ENCODE measurements at regions not wholly inside any gene's neighbourhood (a gene's known extent, or its start where the extent isn't known, plus 50 kb on each side); places are given as distances from the start of the nearest gene placed in this dataset.

DNA sequence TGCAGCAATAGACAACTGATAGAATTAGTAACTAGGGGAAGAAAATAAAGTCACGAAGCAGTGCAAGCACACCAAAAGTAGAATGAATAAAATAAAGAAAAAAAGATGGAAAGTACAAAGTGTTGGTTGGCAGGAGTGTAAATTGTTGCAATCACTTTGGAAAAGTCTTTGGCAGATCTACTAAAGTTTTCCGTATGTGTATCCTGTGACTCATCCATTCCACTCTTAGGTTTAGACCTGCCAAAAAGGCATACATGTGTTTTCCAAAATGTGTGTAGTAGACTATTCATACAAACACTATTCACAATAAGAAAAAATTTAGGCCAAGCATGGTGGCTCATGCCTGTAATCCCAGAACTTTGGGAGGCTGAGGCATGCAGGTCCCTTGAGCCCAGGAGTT, 282.1 kb upstream of the FSIP2 start:
- TF ChIP-seq POLR2AphosphoS5 (IDR thresholded peaks at IDR 0.05; ENCODE audit: insufficient read depth in 1 of 2, low read depth in 1 of 2) (no peak), POLR2A (IDR thresholded peaks at IDR 0.05) (no peak)
- TF ChIP-seq, protein P1, sequence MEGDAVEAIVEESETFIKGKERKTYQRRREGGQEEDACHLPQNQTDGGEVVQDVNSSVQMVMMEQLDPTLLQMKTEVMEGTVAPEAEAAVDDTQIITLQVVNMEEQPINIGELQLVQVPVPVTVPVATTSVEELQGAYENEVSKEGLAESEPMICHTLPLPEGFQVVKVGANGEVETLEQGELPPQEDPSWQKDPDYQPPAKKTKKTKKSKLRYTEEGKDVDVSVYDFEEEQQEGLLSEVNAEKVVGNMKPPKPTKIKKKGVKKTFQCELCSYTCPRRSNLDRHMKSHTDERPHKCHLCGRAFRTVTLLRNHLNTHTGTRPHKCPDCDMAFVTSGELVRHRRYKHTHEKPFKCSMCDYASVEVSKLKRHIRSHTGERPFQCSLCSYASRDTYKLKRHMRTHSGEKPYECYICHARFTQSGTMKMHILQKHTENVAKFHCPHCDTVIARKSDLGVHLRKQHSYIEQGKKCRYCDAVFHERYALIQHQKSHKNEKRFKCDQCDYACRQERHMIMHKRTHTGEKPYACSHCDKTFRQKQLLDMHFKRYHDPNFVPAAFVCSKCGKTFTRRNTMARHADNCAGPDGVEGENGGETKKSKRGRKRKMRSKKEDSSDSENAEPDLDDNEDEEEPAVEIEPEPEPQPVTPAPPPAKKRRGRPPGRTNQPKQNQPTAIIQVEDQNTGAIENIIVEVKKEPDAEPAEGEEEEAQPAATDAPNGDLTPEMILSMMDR (IDR thresholded peaks at IDR 0.05) = no peak

Data from vagina (tissue), 2 donors.